ENCODE measurements at regions not wholly inside any gene's neighbourhood (a gene's known extent, or its start where the extent isn't known, plus 50 kb on each side); places are given as distances from the start of the nearest gene placed in this dataset.
"Not testable (repeated sequence)": the region's sequence is repeated elsewhere in the genome, so short reads cannot be mapped to it uniquely, and the experiment has no call there.

DNA sequence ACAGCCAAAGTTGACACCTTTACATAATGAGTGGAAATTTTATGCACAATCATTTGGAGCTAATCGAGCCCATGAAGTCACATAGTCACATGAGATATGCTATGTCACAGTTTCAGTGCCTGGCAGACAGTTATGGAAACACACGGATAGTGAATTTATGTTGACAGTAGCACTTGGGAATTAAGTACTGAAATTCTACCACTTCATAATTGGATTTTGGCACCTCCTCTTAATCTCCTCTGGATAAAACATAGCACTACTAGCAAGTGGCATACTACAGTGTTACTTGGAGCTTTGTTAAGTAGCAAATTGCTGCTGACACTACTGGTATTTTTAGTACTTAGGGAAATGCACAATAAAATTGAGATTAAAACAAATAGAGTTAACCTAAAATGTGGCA, 1679.4 kb downstream of the OTOL1 start:
- Histone ChIP-seq H3K4me3 (ENCODE audit: low read length) (no peak overlapping the region), H3K4me1 (ENCODE audit: insufficient read depth, low read length) (no peaks in the 10 kb centered on the region), H3K27me3 (ENCODE audit: insufficient read depth, low read length) (no peaks in the 10 kb centered on the region), H2AFZ (ENCODE audit: low read depth, low read length) (no peak overlapping the region), H3K36me3 (ENCODE audit: insufficient read depth, low read length) (no peaks in the 10 kb centered on the region), H3K9me3 (ENCODE audit: low read length) (no peaks in the 10 kb centered on the region)

DNA sequence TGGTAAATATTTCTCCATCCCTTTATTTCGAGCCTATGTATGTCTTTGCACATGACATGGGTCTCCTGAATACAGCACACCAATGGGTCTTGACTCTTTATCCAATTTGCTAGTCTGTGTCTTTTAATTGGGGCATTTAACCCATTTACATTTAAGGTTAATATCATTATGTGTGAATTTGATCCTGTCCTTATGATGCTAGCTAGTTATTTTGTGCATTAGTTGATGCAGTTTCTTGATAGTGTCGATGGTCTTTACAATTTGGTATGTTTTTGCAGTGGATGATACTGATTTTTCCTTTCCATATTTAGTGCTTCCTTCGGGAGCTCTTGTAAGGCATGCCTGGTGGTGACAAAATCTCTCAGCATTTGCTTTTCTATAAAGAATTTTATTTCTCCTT, 1675.9 kb downstream of the OTOL1 start:
- H3K36me3 ChIP-seq (ENCODE audit: insufficient read depth, low read length); H3K9me3 ChIP-seq (ENCODE audit: low read length); H3K4me3 ChIP-seq (ENCODE audit: low read length); H2AFZ ChIP-seq (ENCODE audit: low read depth, low read length); H3K27me3 ChIP-seq (ENCODE audit: insufficient read depth, low read length); H3K4me1 ChIP-seq (ENCODE audit: insufficient read depth, low read length): not testable (repeated sequence)

DNA sequence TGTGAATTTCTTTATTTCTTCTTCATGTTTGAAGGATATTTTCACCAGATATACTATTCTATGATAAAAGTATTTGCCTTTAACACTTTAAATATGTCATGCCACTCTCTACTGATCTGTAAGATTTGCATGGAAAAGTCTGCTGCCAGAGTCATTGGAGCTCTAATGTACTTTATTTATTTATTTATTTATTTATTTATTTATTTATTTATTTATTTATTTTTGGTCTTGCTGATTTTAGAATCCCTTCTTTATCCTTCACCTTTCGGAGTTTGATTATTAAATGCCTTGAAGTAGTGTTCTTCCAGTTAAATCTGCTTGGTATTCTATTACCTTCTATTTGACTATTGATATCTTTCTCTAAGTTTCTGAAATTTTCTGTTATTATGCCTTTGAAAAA, 1669.6 kb downstream of the OTOL1 start:
- Histone ChIP-seq H2AFZ (ENCODE audit: low read depth, low read length) (no peak overlapping the region), H3K4me1 (ENCODE audit: insufficient read depth, low read length) (peaks cover 2% of the 10 kb centered on the region), H3K36me3 (ENCODE audit: insufficient read depth, low read length) (no peaks in the 10 kb centered on the region), H3K4me3 (ENCODE audit: low read length) (no peak overlapping the region), H3K27me3 (ENCODE audit: insufficient read depth, low read length) (no peaks in the 10 kb centered on the region), H3K9me3 (ENCODE audit: low read length) (no peaks in the 10 kb centered on the region)

DNA sequence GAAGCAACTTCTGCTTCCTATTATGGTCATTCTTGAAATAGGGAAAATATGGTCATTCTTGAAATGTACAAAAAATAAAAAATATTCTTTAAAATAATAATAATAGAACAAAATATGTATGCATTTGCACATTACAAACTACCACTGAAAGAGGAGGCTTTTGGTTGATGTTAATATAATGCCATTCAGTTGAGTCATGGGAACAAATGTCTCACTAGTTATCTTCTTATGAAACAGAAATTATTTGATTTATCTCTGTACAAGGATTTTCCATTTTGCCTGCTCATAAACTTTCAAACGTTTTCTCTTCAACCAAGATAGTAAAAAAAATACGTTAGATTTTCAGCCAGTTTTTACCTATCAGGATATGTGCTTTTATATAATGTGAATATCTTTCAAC, 1662.7 kb downstream of the OTOL1 start:
- Histone ChIP-seq H3K27me3 (ENCODE audit: insufficient read depth, low read length) (no peaks in the 10 kb centered on the region), H2AFZ (ENCODE audit: low read depth, low read length) (no peak overlapping the region), H3K4me3 (ENCODE audit: low read length) (no peak overlapping the region), H3K9me3 (ENCODE audit: low read length) (no peaks in the 10 kb centered on the region), H3K4me1 (ENCODE audit: insufficient read depth, low read length) (peaks cover 2% of the 10 kb centered on the region), H3K36me3 (ENCODE audit: insufficient read depth, low read length) (no peaks in the 10 kb centered on the region)

DNA sequence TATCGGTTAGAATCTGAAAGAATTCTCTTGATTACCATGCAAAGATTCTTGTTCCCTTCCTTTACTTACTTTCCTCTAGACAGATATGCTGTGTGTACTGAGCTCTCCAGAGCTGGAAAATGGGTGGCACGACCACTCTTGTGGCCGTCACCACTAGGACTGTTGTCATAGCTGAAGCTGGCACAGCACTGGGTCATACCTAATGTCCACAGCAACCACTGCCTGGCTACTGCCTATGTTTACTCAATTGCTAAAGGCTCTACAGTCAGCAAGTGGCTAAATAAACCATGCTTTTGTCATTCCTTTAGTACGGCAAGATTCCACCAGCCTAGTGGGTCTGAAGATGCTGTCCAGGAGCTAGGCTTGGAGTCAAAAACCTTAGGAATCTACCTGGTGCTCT, 1643.0 kb downstream of the OTOL1 start:
- Histone ChIP-seq H3K9me3 (ENCODE audit: low read length) (no peaks in the 10 kb centered on the region), H3K4me1 (ENCODE audit: insufficient read depth, low read length) (no peaks in the 10 kb centered on the region), H3K27me3 (ENCODE audit: insufficient read depth, low read length) (no peaks in the 10 kb centered on the region), H3K36me3 (ENCODE audit: insufficient read depth, low read length) (no peaks in the 10 kb centered on the region), H3K4me3 (ENCODE audit: low read length) (no peak overlapping the region), H2AFZ (ENCODE audit: low read depth, low read length) (no peak overlapping the region)

DNA sequence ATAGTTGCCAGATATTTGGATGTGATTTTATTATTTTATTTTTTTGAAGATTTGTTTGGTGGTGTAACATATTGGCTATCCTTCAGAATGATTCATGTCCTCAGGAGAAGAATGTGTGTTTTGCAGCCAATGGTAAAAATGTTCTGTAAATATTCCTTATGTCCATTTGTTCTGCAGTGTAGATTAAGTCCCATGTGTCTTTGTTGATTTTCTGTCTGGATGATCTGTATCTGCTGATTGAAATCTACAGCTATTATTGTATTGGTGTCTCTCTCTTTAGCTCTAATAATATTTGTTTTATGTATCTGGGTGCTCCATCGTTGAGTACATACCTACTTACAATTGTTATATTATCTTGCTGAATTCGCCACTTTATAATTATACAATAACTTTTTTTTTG, 1641.7 kb downstream of the OTOL1 start:
- Histone ChIP-seq H3K9me3 (ENCODE audit: low read length) (no peaks in the 10 kb centered on the region), H3K4me3 (ENCODE audit: low read length) (no peak overlapping the region), H3K36me3 (ENCODE audit: insufficient read depth, low read length) (no peaks in the 10 kb centered on the region), H2AFZ (ENCODE audit: low read depth, low read length) (no peak overlapping the region), H3K4me1 (ENCODE audit: insufficient read depth, low read length) (no peaks in the 10 kb centered on the region), H3K27me3 (ENCODE audit: insufficient read depth, low read length) (no peaks in the 10 kb centered on the region)

DNA sequence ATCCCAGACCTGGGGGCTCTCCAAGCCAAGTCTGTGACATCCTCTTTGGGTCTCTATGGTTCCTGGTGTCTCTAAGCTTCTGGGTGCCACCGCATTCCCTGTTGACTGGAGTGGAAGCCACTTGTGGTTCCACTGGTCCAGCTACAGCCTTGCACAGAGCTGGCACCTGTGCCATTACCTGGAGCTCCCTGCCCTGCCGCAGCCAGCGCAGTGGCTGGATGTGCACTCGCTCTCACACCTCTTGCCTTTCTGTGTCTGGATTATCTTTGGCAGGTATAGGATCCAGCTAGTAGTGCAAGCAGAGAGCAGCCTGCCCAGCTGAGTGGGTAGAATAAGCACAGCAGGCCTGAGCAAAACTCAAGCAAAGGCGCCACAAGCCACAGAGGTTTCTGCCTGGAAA, 1635.5 kb downstream of the OTOL1 start:
- no peaks in the 10 kb centered on the region for H3K27me3 ChIP-seq (ENCODE audit: insufficient read depth, low read length)
- no peaks in the 10 kb centered on the region for H3K36me3 ChIP-seq (ENCODE audit: insufficient read depth, low read length)
- no peaks in the 10 kb centered on the region for H3K4me1 ChIP-seq (ENCODE audit: insufficient read depth, low read length)

DNA sequence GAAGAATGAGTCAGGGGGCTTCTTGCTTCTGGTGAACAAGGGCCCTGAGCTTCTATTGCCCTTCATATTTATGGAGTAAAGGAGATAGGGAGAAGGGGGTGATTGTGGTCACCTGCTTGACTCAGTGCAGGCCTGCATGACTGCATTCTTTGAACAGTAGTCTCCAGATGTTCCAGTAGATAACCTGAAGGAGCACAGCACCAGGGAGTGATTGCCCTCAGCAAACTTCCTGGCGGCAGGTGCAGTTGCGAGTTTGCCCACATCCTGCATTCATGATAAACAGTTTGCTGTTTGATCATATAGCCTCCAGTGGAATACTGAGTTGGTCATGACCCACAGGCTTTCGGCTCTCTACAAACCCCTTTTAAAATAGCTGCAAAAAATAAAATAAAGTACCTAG, 1632.7 kb downstream of the OTOL1 start:
- Histone ChIP-seq H3K4me3 (ENCODE audit: low read length) (no peak overlapping the region), H3K9me3 (ENCODE audit: low read length) (peaks cover 6% of the 10 kb centered on the region), H3K4me1 (ENCODE audit: insufficient read depth, low read length) (no peaks in the 10 kb centered on the region), H2AFZ (ENCODE audit: low read depth, low read length) (no peak overlapping the region), H3K27me3 (ENCODE audit: insufficient read depth, low read length) (no peaks in the 10 kb centered on the region), H3K36me3 (ENCODE audit: insufficient read depth, low read length) (no peaks in the 10 kb centered on the region)

More for the DNA sequence above, 1635.5 kb downstream of the OTOL1 start:
- no peak overlapping the region for H2AFZ ChIP-seq (ENCODE audit: low read depth, low read length)
- H3K9me3 ChIP-seq (ENCODE audit: low read length), result no peaks in the 10 kb centered on the region
- H3K4me3 ChIP-seq (ENCODE audit: low read length), result no peak overlapping the region

DNA sequence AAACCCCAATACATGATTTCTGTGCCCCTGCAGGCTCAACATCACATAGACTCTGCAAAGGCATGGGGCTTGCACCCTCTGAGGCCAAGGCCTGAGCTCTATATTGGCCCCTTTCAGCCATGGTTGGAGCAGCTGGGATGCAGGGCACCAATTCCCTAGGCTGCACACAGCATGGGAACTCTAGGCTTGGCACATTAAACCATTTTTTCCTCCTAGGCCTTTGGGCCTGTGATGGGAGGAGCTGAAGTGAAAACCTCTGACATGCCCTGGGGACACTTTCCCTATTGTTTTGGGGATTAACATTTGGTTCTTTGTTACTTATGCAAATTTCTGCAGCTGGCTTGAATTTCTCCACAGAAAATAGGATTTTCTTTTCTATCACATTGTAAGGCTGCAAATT, 1629.5 kb downstream of the OTOL1 start:
- H3K4me3 ChIP-seq (ENCODE audit: low read length), result no peak overlapping the region
- H3K4me1 ChIP-seq (ENCODE audit: insufficient read depth, low read length), result no peaks in the 10 kb centered on the region
- H3K36me3 ChIP-seq (ENCODE audit: insufficient read depth, low read length), result no peaks in the 10 kb centered on the region
- no peaks in the 10 kb centered on the region for H3K27me3 ChIP-seq (ENCODE audit: insufficient read depth, low read length)
- no peak overlapping the region for H2AFZ ChIP-seq (ENCODE audit: low read depth, low read length)
- H3K9me3 ChIP-seq (ENCODE audit: low read length), result peaks cover 6% of the 10 kb centered on the region
